GM21717 (cell line): ENCODE measurements at regions not wholly inside any gene's neighbourhood (a gene's known extent, or its start where the extent isn't known, plus 50 kb on each side); places are given as distances from the start of the nearest gene placed in this dataset.
A peak's percentile ranks its signal among the peaks of the same experiment; 100 is the strongest.
"Not testable (repeated sequence)": the region's sequence is repeated elsewhere in the genome, so short reads cannot be mapped to it uniquely, and the experiment has no call there.

Experiments
- ATAC-seq: cut with Tn5 transposase; IDR thresholded peaks from one replicate; pipeline ENCODE4 v1.9.1; 2021; ENCODE audit warnings: mild to moderate bottlenecking, moderate library complexity; ENCODE audit not compliant: unreplicated experiment

GRCh38 chr3:161689584-161690298, 193.1 kb downstream of the OTOL1 start:
- no peak for ATAC-seq

- no peak for ATAC-seq
Measured at GRCh38 chr3:161690299-161690620, 193.7 kb downstream of the OTOL1 start.

DNA sequence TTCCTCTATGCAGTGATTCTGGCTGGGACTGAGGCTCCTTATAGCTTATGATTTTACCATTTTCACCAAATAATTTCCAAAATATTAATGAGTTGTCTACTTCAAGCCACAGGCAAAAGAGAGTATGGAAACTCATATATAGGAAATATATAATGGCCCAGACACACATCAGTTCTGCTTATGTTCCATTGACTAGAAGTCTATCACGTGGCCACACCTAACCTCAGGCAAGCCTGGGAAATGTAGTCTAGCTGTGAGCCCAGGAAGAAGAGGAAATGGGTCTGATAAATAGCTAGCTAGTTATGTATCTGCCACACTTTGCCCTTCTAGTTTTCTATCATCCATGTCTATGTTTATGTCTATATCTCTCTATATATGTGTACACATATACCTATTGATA, 195.1 kb downstream of the OTOL1 start:
- no peak for ATAC-seq

GRCh38 chr3:161694682-161695564, 198.3 kb downstream of the OTOL1 start:
- peak; percentile 77 for ATAC-seq

DNA sequence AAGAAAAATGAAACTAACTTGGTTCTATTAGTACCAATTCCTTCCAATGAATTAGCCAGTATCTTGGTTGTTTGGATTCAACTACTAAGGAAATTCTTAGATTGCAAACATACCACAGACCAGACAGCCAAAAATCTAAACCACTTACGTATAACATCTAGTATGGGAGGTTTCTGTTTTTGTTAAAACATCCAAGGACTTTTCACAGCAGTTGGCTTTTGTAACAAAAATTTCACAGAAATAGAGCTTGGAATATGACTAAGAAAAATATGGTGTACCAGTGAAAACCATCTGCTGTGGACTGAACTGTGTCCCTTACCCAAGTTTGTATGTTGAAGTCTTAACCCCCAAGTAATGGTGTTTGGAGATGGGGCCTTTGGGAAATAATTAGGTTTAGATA, 199.2 kb downstream of the OTOL1 start:
- ATAC-seq: no peak

DNA sequence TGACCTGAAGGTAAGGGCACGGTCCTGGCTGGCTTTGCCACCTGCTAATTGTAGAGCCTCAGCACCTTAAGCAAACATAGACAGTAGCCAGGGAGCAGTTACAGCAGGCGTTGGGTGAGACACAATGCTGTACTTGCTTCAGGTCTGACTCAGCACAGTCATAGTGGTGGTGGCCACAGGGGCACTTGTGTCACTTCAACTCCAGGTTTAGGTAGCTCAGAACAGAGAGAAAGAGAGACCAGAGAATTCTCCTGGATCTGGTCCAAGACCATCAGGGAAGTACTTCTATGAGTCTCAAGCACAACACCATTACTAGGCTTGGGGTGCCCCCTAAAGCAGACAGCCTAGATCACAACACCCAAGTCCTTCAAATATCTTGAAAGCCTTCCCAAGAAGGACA, 204.4 kb downstream of the OTOL1 start:
- ATAC-seq: peak; percentile 81

DNA sequence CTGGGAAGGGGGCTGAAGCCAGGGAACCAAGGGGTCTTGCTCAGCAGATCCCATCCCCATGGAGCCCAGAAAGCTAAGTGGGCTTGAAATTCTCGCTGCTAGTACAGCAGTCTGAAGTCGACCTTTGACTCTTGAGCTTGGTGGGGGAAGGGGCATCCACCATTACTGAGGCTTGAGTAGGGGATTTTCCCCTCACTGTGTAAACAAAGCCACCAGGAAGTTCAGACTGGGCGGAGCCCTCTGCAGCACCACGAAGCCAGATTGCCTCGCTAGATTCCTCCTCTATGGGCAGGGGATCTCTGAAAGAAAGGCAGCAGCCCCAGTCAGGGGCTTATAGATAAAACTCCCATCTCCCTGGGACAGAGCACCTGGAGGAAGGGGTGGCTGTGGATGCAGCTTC, 210.6 kb downstream of the OTOL1 start:
- ATAC-seq: not testable (repeated sequence)

- no peak for ATAC-seq
Measured at GRCh38 chr3:161713731-161714130, 217.1 kb downstream of the OTOL1 start.

DNA sequence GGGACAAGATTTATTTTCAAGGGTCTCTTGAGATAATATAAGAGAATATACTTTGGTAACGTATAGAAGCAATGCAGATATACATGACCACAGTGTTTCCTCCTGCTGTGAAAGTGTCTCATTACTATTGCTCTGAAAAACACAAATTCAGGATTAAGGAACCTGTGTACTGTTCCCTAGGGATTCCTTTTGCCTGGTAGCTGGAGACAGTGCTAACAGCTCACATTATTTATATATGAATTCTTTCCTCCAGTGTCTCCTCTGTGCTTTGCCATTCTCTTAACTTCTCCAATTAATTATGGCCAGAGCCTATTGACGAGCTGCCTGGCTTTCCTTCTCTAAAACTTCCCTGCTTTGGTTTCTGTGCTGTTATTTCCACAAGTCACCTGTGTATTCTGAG, 235.4 kb downstream of the OTOL1 start:
- no peak for ATAC-seq

GRCh38 chr3:161737171-161737570, 240.6 kb downstream of the OTOL1 start:
- ATAC-seq: no peak

DNA sequence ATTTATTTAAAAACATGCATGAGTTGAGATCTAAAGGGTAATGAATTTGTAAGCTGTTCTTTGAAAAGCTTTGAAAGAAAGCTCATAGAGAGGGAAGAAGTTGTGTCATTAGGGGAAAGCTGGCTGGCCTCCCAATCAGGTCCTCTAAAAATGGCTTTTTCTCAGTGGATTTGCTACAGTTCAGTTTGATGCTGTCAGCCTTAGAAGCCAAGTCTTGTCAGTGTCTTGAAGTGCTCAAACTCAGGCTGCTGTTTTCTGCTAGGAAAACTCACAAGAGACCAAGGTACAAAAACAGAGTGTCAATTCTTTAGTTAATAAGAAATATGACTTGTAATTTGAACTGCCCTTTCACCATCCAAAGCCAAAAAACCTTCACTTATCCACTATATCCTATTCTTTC, 243.8 kb downstream of the OTOL1 start:
- no peak for ATAC-seq

- ATAC-seq: no peak
Measured at GRCh38 chr3:161744366-161744765, 247.8 kb downstream of the OTOL1 start.

DNA sequence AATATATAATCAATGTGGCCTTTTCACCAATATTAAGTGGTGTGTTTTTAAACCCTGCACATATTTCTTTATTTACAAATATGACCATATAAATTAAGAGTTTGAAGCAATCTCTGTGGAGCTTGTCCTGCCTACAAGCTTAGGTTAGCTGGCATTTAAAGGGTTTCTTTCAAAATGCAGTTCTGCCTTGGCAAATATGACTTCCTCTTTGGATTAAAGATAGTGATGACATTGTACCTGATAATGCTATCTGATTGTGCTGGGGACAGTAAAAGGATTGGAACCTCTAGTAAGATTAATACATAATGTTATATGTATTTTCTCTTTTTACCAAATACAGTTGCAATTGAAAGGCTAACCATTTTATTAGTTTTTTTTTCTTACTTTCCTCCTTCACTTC, 249.1 kb downstream of the OTOL1 start:
- ATAC-seq: no peak

DNA sequence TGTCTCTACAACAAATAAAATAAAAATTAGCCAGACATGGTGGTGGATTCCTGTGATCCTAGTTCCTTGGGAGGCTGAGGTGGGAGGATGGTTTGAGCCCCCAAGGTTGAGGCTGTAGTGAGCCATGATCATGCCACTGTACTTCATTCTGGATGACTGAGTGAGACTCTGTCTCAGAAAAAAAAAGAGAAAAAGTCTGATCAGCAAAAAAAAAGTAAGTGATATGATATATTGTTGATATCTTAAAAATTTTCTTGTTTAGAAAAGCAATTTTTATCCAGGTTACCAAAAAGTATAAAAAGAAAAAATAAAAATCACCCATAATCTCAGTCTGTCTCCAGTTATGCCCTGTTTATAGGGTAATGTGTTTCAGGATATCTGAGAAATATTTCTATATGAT, 251.4 kb downstream of the OTOL1 start:
- no peak for ATAC-seq

DNA sequence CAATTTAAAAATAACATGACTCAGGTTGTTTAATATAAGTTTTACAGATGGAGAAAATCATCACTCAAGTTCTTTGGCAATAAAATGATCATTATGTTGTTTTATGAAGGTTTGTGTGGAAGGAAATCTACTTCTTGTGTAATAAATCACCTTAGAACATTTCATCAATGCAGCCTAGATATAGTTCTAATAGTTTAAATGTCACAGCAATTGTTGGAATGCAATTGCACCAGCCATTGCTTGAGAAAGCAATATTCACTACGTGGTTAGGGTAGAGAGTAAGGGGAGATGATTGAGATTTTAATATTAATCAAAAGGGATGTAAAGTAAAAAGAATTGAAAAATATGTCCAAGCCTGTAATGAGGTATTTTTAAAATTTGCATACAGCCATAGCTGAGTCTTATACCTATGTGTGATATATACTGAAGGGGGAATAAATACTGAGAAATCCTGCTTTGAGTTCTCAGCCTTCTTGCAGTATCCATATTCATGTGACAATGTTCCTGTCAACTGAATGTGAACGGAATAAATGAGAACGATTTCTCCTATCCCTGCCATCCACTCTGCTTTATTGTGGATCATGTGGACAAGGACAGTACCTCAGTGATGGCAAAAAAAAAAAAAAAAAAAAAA, 257.9 kb downstream of the OTOL1 start:
- no peak for ATAC-seq

DNA sequence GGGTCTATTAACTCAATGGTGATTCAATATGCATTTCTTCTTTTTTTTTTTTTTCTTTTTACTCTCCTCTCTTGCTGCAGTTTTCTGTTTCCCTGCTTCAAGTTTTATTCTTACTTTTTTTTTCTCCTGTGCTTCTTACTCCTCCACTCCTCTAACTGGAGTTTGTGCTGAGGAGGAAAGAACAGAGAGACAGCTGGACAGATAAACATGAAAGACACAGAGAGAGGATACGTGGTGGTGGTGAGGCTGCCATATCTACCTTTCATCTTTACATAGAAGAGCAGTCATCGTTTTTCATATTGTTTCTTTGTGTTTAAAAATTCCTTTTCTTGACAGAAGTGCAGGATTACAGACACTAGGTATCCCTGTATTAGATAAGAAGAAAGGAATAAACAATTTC, 262.8 kb downstream of the OTOL1 start:
- no peak for ATAC-seq

GRCh38 chr3:161766331-161766730, 269.7 kb downstream of the OTOL1 start:
- no peak for ATAC-seq

- ATAC-seq: peak; percentile 88
Measured at GRCh38 chr3:161770484-161771386, 274.1 kb downstream of the OTOL1 start.

- ATAC-seq: no peak
Measured at GRCh38 chr3:161781381-161781780, 284.8 kb downstream of the OTOL1 start.

GRCh38 chr3:161793194-161793930, 296.8 kb downstream of the OTOL1 start:
- no peak for ATAC-seq
